Right cardiac atrium (tissue), 5 donors: ENCODE measurements at regions not wholly inside any gene's neighbourhood (a gene's known extent, or its start where the extent isn't known, plus 50 kb on each side); places are given as distances from the start of the nearest gene placed in this dataset.

ENCODE experiments used
- ATAC-seq, 2 donors: fragments of 200-7000 bp; cut with Tn5 transposase; one replicate each; pipeline versions ENCODE4 v1.8.0 to v1.9.1; 2020; ENCODE audit warnings: moderate library complexity in 2 of 2, mild to moderate bottlenecking in 1 of 2
- DNase-seq, 3 donors: peaks; one replicate each; pipeline ENCODE4 v3.0.0-alpha.2; 2020
- H3K27ac ChIP-seq: one replicate; pipeline ENCODE4 v1.5.1; 2013; ENCODE audit warnings: mild to moderate bottlenecking, low read length, control low read depth, moderate library complexity
- H3K27me3 ChIP-seq: one replicate; pipeline ENCODE4 v1.6.1; 2013; ENCODE audit not compliant: control insufficient read depth, insufficient read depth
- H3K4me1 ChIP-seq: one replicate; pipeline ENCODE4 v1.6.1; 2013; ENCODE audit warnings: low read length; ENCODE audit not compliant: control insufficient read depth, insufficient read depth
- H3K4me3 ChIP-seq: one replicate; pipeline ENCODE4 v1.5.1; 2013; ENCODE audit warnings: low read length, control low read depth
- H3K9me3 ChIP-seq: one replicate; pipeline ENCODE4 v1.6.1; 2013; ENCODE audit warnings: low read length; ENCODE audit not compliant: control insufficient read depth
- WGBS: extraction: QIAGEN DNeasy Blood & Tissue Kit; methylation state at CpG from one replicate; pipeline ENCODE4 v1.1.7; 2013; 5-methylcytosine and 5-hydroxymethylcytosine counted together
- intact Hi-C, 4 donors: fragments of 100-400 bp; cut with DNase I; formaldehyde crosslinking; loops; one replicate each; pipeline versions ENCODE4 v1.11.0 to v1.14.0; 2022 to 2023
- donor health status: healthy with polysubstance abuse.
- donor health status: DM: no; HTN: yes; CAD: no.
- donor health status: DM: no; HTN: no; CAD: no.
- donor health status: DM: no; HTN: yes; CAD: no; lungs with severe emphysema.
- donor health status: DM: yes; HTN: yes; CAD: no.

DNA sequence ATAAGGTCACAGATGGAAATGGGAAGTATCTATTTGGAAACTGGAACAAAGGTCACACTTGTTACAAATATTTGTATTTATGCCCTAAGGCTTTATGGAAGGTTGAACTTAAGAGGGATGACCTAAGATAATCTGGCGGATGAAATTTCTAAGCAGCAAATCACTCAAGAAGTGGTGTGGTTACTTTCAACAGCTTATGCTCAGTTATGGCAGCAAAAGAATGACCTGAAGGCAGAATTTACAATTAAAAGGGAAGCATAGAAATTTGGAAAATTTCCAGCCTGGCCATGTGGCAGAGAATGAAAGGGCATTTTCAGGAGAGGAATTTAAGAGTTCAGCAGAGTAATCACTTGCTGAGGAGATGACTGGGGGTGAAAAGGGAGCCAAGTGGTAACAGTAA, 95.8 kb upstream of the TNS3 start:
- Histone ChIP-seq H3K4me3 (no peak overlapping the region), H3K27ac (no peak overlapping the region), H3K9me3 (peaks cover 2% of the 10 kb centered on the region), H3K4me1 (no peaks in the 10 kb centered on the region), H3K27me3 (no peaks in the 10 kb centered on the region)
- no peak for DNase-seq
- no peak for ATAC-seq
- intact Hi-C loops, result no loop called here
- 88% methylated on average over 1 of the region's 1 CpG for WGBS

DNA sequence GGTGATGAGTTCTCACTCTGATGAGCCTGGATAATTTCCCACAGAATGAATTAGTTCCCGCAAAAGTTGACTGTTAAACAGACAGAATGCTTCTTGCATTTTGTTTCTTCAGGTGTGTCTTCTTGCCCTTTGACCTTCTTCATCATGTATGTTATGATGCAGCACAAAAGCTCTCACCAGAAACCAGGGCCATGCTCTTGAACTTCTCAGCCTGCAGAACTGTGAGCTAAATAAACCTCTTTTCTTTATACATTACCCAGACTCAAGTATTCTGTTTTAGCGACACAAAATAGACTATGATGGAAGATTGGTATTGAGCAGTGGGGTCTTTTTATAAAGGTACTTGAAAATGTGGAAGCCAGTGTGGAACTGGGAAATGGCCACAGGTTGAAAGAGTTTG, 95.2 kb upstream of the TNS3 start:
- H3K27ac ChIP-seq, result no peak overlapping the region
- no peaks in the 10 kb centered on the region for H3K4me1 ChIP-seq
- H3K27me3 ChIP-seq, result no peaks in the 10 kb centered on the region
- intact Hi-C loops, result no loop called here
- DNase-seq (no peak), ATAC-seq (no peak)
- peaks cover 2% of the 10 kb centered on the region for H3K9me3 ChIP-seq
- WGBS, result 99% methylated on average over 2 of the region's 2 CpGs
- H3K4me3 ChIP-seq, result no peak overlapping the region

DNA sequence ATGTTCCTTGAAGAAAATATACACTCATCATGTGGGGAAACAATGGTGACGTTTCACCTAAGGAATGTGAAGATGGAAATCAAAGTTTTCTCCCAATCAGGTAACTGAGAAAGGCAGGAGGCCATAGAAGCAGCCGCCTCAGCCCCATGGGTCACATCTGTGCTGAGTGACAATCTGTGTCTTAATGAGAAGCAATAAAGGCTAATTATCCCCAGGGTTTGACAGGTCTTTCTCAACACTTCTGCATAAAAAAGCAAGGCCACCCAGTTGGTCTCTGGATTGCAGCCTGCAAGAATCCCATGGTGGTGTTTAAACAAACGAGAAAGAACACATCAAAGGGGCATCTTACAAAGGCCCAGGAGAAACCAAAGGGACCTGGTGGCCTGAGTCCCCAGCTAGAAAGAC, 91.1 kb upstream of the TNS3 start:
- H3K27me3 ChIP-seq, result no peaks in the 10 kb centered on the region
- DNase-seq (no peak), ATAC-seq (no peak)
- peaks cover 4% of the 10 kb centered on the region for H3K4me1 ChIP-seq
- WGBS, result 86% methylated on average over 3 of the region's 3 CpGs
- H3K9me3 ChIP-seq, result peaks cover 2% of the 10 kb centered on the region
- H3K4me3 ChIP-seq, result no peak overlapping the region
- intact Hi-C loops, result no loop called here
- H3K27ac ChIP-seq, result no peak overlapping the region

- DNase-seq (no peak), ATAC-seq (no peak)
- no peaks in the 10 kb centered on the region for H3K27me3 ChIP-seq
- H3K27ac ChIP-seq, result no peak overlapping the region
- peaks cover 4% of the 10 kb centered on the region for H3K4me1 ChIP-seq
- WGBS, result 60% methylated on average over 7 of the region's 7 CpGs
- H3K9me3 ChIP-seq, result peaks cover 2% of the 10 kb centered on the region
- intact Hi-C loops, result no loop called here
- H3K4me3 ChIP-seq, result no peak overlapping the region
Observed at GRCh38 chr7:47672271-47672791, 90.4 kb upstream of the TNS3 start.

GRCh38 chr7:47671358-47671757, 89.4 kb upstream of the TNS3 start:
- Histone ChIP-seq H3K27me3 (no peaks in the 10 kb centered on the region), H3K9me3 (no peaks in the 10 kb centered on the region), H3K4me1 (peaks cover 4% of the 10 kb centered on the region), H3K27ac (no peak overlapping the region), H3K4me3 (no peak overlapping the region)
- intact Hi-C loops, result no loop called here
- WGBS, result 90% methylated on average over 13 of the region's 13 CpGs
- no peak for ATAC-seq
- DNase-seq, result peak in 1 of 3 donors; percentile 41

GRCh38 chr7:47670729-47671128, 88.8 kb upstream of the TNS3 start:
- no peak for DNase-seq
- Histone ChIP-seq H3K27ac (no peak overlapping the region), H3K4me1 (peaks cover 4% of the 10 kb centered on the region), H3K27me3 (no peaks in the 10 kb centered on the region), H3K9me3 (no peaks in the 10 kb centered on the region), H3K4me3 (no peak overlapping the region)
- no peak for ATAC-seq
- intact Hi-C loops, result no loop called here
- WGBS, result 76% methylated on average over 6 of the region's 6 CpGs

GRCh38 chr7:47669901-47670384, 88.0 kb upstream of the TNS3 start:
- Histone ChIP-seq H3K4me1 (peaks cover 4% of the 10 kb centered on the region), H3K4me3 (no peak overlapping the region), H3K27me3 (no peaks in the 10 kb centered on the region), H3K27ac (no peak overlapping the region), H3K9me3 (no peaks in the 10 kb centered on the region)
- ATAC-seq (no peak), DNase-seq (no peak)
- intact Hi-C loops, result no loop called here
- whole genome bisulfite sequencing, result 61% methylated on average over 8 of the region's 8 CpGs

DNA sequence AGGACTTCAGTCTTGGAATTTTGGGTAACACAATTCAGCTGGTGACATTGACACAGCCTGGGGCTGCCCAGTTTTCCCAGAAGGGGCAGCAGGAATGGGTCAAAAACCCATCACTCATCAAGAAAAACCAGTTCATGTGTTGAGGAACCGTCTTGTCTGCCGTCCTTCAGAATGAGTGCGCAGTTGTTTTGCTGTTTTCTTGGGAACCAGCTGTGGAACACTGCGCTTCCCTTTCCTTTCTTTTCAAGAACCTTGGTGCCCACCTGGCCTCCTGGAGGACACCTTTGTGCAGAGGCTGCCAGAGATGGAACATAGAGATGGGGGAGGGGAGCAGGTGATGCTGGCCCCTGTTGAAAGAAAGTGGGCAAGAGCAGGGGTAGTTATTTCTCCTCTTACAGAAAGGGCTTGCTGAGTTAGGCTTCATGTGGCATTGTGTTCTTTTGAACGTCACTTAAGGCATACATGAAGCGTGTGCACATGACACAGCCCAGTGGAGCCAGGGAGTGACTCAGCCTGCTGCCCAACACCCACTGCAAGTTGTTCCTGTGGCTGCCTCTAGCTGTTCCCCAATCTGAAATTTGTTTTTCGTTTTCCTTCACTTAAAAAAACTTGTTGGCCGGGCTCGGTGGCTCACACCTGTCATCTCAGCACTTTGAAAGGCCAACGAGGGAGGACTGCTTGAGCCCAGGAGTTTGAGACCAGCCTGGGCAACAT, 87.4 kb upstream of the TNS3 start:
- H3K27me3 ChIP-seq, result no peaks in the 10 kb centered on the region
- peak overlapping the region; percentile 23 for H3K27ac ChIP-seq
- peaks cover 4% of the 10 kb centered on the region for H3K4me1 ChIP-seq
- H3K9me3 ChIP-seq, result no peaks in the 10 kb centered on the region
- intact Hi-C loops, result no loop called here
- DNase-seq (peak; percentile 85 to 89 (median 87)), ATAC-seq (peak; percentile 89 to 95)
- 59% methylated on average over 10 of the region's 10 CpGs for WGBS
- H3K4me3 ChIP-seq, result no peak overlapping the region

- DNase-seq (no peak), ATAC-seq (no peak)
- Histone ChIP-seq H3K27me3 (no peaks in the 10 kb centered on the region), H3K4me1 (peaks cover 4% of the 10 kb centered on the region), H3K4me3 (no peak overlapping the region), H3K27ac (no peak overlapping the region), H3K9me3 (no peaks in the 10 kb centered on the region)
- WGBS, result 91% methylated on average over 10 of the region's 10 CpGs
- intact Hi-C loops, result no loop called here
Observed at GRCh38 chr7:47666164-47666862, 84.4 kb upstream of the TNS3 start.

DNA sequence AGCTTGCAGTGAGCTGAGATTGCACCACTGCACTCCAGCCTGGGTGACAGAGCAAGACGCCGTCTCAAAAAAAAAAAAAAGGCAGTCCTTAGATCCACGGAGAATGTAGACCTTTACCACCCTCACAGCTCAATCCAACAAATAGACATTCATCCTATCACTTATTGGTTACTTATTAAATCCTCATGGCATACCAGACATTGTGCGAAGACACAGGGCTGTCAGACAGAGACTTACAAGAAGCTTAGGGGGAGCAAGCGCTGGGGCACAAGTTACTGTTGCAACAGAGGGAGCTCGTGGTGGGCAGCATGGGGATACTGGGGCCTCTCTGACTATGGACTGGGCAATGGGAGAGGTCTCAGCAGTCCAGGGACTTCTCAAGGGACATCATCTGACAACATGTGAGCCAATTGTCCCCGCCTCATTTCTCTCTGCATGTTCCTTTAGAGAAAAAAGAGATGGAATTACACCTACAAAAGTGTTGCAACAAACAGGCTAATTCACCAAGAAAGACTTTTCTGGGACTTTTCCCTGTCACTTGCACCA, 82.8 kb upstream of the TNS3 start:
- no peak for ATAC-seq
- Histone ChIP-seq H3K27ac (no peak overlapping the region), H3K9me3 (no peaks in the 10 kb centered on the region), H3K4me3 (no peak overlapping the region), H3K4me1 (peaks cover 4% of the 10 kb centered on the region), H3K27me3 (no peaks in the 10 kb centered on the region)
- DNase-seq, result no peak
- intact Hi-C loops, result no loop called here
- WGBS, result 95% methylated on average over 7 of the region's 7 CpGs

DNA sequence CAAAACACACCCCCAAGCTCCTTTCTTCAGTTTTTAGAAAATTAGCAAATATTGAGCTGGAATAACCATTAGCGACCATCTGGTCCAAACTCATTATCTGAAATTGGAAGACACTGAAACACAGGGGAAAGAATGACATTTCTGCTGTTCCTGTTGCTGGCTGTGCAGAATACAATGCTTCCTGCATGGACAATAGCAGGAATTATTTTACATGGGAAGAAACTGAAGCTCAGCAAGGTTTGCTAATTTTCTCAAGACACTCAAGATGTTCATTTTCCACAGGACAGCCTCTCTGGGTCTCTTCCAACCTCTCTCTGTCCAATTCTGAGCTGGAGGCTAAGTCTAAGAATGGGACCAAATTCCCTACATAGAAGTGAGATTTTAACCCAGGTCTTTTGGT, 81.9 kb upstream of the TNS3 start:
- Histone ChIP-seq H3K9me3 (no peaks in the 10 kb centered on the region), H3K4me3 (no peak overlapping the region), H3K27ac (no peak overlapping the region), H3K27me3 (no peaks in the 10 kb centered on the region), H3K4me1 (no peaks in the 10 kb centered on the region)
- no peak for ATAC-seq
- intact Hi-C loops, result no loop called here
- 75% methylated on average over 1 of the region's 1 CpG for WGBS
- no peak for DNase-seq
